ENCODE measurements at regions not wholly inside any gene's neighbourhood (a gene's known extent, or its start where the extent isn't known, plus 50 kb on each side); places are given as distances from the start of the nearest gene placed in this dataset.
"Not testable (repeated sequence)": the region's sequence is repeated elsewhere in the genome, so short reads cannot be mapped to it uniquely, and the experiment has no call there.

- no peak for DNase-seq
These were observed 84.6 kb upstream of the WSB1 start for GRCh38 chr17:27209316-27209715.

DNA sequence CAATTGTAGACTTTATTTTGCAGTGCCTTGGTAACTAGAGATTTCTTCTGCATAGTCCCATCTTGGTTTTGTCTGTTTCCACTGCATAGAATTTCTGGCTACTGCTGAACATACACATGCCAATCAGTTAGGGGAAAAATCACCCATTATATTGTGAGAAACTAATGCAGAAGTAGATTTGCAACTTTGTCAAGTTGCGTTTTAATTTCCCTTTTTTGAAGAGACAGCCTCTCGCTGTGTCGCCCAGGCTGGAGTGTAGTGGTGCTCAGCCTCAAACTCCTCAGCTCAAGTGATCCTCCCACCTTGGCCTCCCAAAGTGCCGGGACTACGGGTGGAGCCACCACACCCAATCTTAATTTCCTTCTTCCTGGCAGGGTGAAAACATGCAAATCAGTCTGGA lies 83.1 kb upstream of the WSB1 start:
- DNase-seq: not testable (repeated sequence)

- no peak for DNase-seq
These were observed 77.1 kb upstream of the WSB1 start for GRCh38 chr17:27216836-27217235.

GRCh38 chr17:27217631-27218030 lies 76.3 kb upstream of the WSB1 start:
- DNase-seq: no peak

- DNase-seq: no peak
These were observed 75.9 kb upstream of the WSB1 start for GRCh38 chr17:27218041-27218440.

DNA sequence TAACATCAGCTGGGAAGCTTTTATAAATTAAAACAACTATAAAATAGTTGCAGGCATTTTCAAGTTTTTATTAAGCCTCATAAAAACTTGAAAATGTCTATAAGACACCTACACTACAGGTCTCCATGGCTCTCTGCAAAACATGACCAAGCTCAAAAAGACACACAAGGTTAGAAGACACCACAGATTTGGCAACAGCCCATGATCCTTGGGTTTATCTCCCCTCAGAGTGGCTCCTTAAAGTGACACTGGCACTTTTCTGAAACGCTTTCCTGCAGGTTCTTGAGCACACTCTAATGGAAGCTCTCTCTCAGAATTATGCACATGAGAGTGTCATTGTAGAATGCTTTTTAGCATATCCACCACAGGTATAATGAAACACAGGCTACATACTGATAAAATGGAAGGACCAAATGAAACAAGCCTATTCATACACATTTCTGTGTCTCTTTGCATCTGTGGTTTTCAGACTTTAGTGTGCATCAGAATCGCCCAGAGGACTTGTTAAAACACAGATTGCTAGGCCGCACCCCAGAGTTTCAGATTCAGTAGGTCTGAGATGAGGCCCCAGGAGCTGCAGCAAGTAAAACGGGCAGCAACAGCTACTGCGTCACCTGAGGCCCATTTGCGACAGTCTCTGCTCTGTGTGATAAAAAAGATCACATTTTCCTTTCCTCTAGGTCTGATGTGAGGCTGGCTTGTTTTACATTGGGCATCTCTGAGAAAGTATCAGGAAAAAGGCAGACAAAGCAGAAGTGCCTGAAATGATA lies 75.0 kb upstream of the WSB1 start:
- no peak for DNase-seq

GRCh38 chr17:27222515-27222914 lies 71.4 kb upstream of the WSB1 start:
- DNase-seq: no peak

GRCh38 chr17:27224526-27225315 lies 69.2 kb upstream of the WSB1 start:
- no peak for DNase-seq

GRCh38 chr17:27226611-27227230 lies 67.2 kb upstream of the WSB1 start:
- DNase-seq: no peak

- DNase-seq: no peak
These were observed 62.9 kb upstream of the WSB1 start for GRCh38 chr17:27230996-27231395.

- DNase-seq: no peak
These were observed 61.6 kb upstream of the WSB1 start for GRCh38 chr17:27232328-27232727.

- no peak for DNase-seq
These were observed 60.9 kb upstream of the WSB1 start for GRCh38 chr17:27233059-27233458.

- DNase-seq: no peak
These were observed 60.1 kb upstream of the WSB1 start for GRCh38 chr17:27233776-27234175.

DNA sequence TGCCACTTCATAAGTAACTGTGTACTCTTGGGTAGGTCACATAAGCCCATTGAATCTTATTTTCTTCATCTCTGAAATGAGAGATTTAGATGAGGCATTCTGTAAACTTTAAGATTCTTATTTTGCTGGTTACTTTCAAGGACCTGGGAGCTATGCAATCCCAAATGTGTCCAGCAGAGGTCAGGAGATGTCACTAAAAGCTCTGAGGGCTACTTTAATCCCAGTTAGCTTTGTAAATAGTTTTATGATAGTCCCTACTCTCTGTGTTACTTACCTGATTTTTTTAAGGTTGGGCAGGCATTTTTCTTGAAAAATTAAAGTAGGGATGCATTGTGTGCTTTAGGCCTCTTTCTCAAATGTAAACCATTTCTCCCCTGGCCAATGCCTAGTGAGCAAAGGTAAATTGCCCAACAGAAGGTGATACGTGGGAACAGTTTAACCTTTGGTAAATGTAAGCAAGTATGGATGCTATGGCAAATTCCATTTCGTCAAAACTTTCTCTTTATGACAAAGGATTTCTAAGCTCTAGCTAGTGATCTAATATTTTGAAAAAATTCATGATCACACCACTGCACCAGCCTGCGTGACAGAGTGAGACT lies 57.1 kb upstream of the WSB1 start:
- peak; percentile 81 to 82 for DNase-seq

DNA sequence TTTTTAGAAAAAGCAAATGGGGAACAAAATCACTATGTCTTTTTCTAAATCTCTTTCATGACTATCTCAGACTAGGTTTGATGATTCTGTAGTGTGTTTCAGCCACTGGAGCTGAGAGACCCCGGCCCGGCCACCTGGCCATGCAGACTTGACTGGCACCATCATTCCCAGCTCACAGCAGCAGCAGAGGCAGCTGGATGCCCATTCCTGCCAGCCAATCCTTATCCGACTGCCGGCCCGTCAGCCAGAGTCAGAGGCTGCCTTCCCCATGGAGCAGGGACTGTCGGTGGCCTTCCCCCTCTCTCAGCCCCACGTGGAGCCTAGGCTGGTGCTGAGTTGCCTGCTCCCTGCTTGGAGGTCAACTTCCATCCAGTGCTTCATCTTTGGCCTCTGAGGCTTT lies 56.0 kb upstream of the WSB1 start:
- DNase-seq: no peak

DNA sequence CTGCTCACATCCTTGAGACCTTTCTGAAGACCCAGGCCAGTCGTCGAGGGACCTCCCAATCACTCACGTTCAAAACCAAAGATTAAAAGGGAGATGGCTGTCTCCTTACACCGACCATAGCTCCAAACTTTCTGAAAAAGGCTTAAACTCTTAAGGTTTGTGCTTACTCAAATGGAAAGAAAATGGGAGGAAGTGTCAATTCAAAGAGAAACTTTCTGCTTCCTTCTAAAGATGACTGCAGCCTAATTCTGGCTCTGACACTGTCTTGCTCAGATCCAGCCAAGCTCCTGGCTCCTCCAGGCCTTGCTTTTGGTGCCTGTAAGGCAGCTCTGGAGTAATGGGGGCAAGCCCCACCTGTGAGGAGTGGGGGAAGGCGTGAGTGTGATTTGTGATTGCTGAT lies 54.9 kb upstream of the WSB1 start:
- no peak for DNase-seq

GRCh38 chr17:27239584-27239983 lies 54.3 kb upstream of the WSB1 start:
- DNase-seq: no peak

DNA sequence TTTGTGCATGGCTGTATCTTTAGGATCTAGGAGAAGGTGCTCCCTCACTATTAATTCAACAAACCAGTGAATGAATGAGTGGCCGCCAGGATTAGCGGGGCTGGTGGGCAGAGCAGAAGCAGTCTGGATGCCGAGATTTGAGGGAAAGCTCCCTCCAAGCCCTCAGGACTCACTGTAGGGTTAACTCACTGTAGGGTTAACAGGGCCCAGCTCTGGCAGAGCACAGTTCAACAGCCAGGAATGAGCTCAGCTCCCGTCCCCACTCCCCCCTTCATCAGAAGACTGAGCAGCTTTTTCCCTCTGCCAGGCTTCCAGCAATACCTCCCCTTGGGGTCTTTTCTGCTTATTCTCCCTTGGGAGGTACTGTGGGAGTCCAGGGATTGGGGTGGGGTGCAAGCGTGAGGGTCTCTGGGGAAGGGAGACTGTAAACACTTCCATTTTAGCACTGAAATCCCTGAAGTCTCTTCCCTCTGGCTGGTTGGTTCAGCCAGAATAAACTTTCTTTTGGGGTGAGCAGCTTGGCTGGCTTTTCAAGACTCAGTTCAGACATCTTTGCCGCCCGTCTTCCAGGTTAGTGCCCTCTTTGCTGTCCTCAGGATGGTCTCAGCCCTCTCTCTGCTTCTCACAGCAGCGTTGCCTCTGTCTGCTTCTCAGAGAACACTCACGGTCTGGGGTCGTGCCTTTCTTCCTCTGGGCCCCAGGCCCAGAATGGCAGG lies 53.7 kb upstream of the WSB1 start:
- DNase-seq: no peak

DNA sequence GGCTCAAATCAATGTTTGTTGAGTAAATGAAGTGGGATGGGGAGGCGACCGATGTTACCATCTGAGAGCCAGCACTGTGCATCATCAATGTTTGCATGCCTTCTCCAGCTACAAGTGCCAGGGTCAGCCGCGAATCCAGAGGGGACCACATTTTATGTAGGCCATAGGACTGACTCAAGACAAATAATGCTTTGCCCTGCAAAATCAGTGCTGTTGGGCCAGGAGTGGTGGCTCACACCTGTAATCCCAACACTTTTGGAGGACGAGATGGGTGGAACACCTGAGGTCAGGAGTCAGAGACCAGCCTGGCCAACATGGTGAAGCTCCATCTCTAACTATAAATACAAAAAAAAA lies 53.1 kb upstream of the WSB1 start:
- no peak for DNase-seq

DNA sequence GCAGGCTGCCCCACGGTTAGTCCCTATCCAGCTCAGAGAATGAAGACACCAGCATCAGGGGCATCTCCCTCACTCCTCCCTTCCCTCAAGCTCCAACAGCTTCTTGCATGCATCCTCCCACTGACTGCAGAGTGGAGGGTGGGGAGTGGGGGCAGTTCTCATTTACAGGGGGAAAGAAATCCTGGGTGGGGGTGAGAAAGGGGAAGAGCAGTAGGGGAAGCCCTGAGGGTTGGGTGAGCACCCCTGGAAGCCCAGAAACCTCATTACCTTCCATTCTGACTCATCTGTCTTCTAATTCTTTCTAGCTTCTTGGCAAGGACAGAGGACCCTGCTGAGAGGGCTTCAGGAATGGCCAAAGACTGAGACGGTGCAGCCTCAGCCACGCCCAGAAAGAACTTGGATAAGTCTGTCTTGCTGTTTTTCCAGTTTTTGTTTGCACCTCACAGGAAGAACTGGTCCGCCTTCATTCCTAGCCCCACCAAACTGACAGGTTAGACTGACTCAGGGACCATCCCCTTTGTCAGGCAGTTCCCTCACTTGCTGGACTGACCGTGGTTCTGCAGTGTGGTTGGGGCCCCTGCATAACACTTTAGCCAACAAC lies 52.5 kb upstream of the WSB1 start:
- peak; percentile 24 to 51 for DNase-seq

- DNase-seq: no peak
These were observed 51.0 kb upstream of the WSB1 start for GRCh38 chr17:27242951-27243350.

DNA sequence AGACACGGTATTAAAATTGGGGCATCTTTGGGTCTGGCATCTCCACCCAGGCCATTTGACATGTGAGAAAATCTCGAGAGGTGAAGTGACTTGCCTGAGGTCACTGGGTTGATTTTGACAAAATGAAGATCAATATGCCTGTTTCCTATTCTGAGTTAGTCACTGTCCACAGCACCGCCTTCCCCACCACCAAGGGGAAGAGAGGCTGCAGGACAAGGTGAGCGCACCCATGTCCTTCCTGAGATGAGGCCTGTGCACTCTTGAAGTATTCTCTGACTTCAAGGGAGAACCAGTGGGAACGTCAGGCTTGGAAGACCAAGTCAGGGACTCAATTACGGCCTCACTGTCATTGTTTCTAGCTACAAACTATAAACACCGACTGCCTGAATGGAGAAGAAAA lies 49.9 kb upstream of the WSB1 start:
- DNase-seq: no peak
